ENCODE measurements at regions not wholly inside any gene's neighbourhood (a gene's known extent, or its start where the extent isn't known, plus 50 kb on each side); places are given as distances from the start of the nearest gene placed in this dataset.
A peak's percentile ranks its signal among the peaks of the same experiment; 100 is the strongest.

GRCh38 chr16:5903832-5904231, 806.2 kb upstream of the EEF2KMT start:
- WGBS (ENCODE audit: extremely low coverage, insufficient coverage, insufficient read length), result no CpG with 5 or more reads among the region's 13 CpGs

GRCh38 chr16:5903153-5903552, 805.6 kb upstream of the EEF2KMT start:
- H3K4me1 ChIP-seq (ENCODE audit: control insufficient read depth in 1 of 2, insufficient read depth in 2 of 2, low read length in 2 of 2), result no peaks in the 10 kb centered on the region
- no peak overlapping the region for H2BK12ac ChIP-seq (ENCODE audit: low read length)
- H2AK5ac ChIP-seq (ENCODE audit: low read length), result no peak overlapping the region
- H3K27me3 ChIP-seq (ENCODE audit: insufficient read depth, low read length), result no peaks in the 10 kb centered on the region
- H3K36me3 ChIP-seq (ENCODE audit: control insufficient read depth in 1 of 2, insufficient read depth in 2 of 2, low read length in 2 of 2), result no peaks in the 10 kb centered on the region
- peak overlapping the region; percentile 59 for H3K9ac ChIP-seq (ENCODE audit: low read length)
- H3K4me2 ChIP-seq (ENCODE audit: low read length), result no peak overlapping the region
- no peak overlapping the region for H2BK120ac ChIP-seq (ENCODE audit: insufficient read depth, low read length, poor library complexity)
- H3K79me2 ChIP-seq (ENCODE audit: control insufficient read depth, insufficient read depth, low read length, poor library complexity), result no peaks in the 10 kb centered on the region
- H2AFZ ChIP-seq (ENCODE audit: insufficient read depth, low read length, poor library complexity), result no peak overlapping the region
- H3K18ac ChIP-seq (ENCODE audit: low read length), result no peak overlapping the region
- no peak overlapping the region for H2BK5ac ChIP-seq (ENCODE audit: low read depth, low read length, poor library complexity)
- H3K79me1 ChIP-seq (ENCODE audit: low read length), result no peaks in the 10 kb centered on the region
- H3K4me3 ChIP-seq (ENCODE audit: low read depth, low read length), result no peak overlapping the region
- H3K9me3 ChIP-seq (ENCODE audit: insufficient read depth, low read depth, low read length), result no peaks in the 10 kb centered on the region
- no peak overlapping the region for H4K8ac ChIP-seq (ENCODE audit: low read depth, low read length)
- no peak overlapping the region for H3K14ac ChIP-seq (ENCODE audit: low read length)
- H3K4ac ChIP-seq (ENCODE audit: low read depth, low read length), result no peak overlapping the region
- H4K91ac ChIP-seq (ENCODE audit: low read depth, low read length), result no peak overlapping the region
- H3K27ac ChIP-seq (ENCODE audit: low read depth, low read length), result no peak overlapping the region
- no peak overlapping the region for H4K12ac ChIP-seq (ENCODE audit: low read depth, low read length)
- H3K23ac ChIP-seq (ENCODE audit: low read length), result no peak overlapping the region
- no peak for DNase-seq
- no CpG with 5 or more reads among the region's 3 CpGs for WGBS (ENCODE audit: extremely low coverage, insufficient coverage, insufficient read length)

More at GRCh38 chr16:5903832-5904231, 806.2 kb upstream of the EEF2KMT start:
- no peaks in the 10 kb centered on the region for H3K9me3 ChIP-seq (ENCODE audit: insufficient read depth, low read depth, low read length)
- no peak overlapping the region for H2BK120ac ChIP-seq (ENCODE audit: insufficient read depth, low read length, poor library complexity)
- no peaks in the 10 kb centered on the region for H3K27me3 ChIP-seq (ENCODE audit: insufficient read depth, low read length)
- H3K4me1 ChIP-seq (ENCODE audit: control insufficient read depth in 1 of 2, insufficient read depth in 2 of 2, low read length in 2 of 2), result no peaks in the 10 kb centered on the region
- DNase-seq, result no peak
- no peak overlapping the region for H3K14ac ChIP-seq (ENCODE audit: low read length)
- H4K91ac ChIP-seq (ENCODE audit: low read depth, low read length), result no peak overlapping the region
- H2AK5ac ChIP-seq (ENCODE audit: low read length), result no peak overlapping the region
- no peaks in the 10 kb centered on the region for H3K79me2 ChIP-seq (ENCODE audit: control insufficient read depth, insufficient read depth, low read length, poor library complexity)
- H4K8ac ChIP-seq (ENCODE audit: low read depth, low read length), result no peak overlapping the region
- no peak overlapping the region for H3K4me2 ChIP-seq (ENCODE audit: low read length)
- H2BK5ac ChIP-seq (ENCODE audit: low read depth, low read length, poor library complexity), result no peak overlapping the region
- H3K9ac ChIP-seq (ENCODE audit: low read length), result no peak overlapping the region
- H3K23ac ChIP-seq (ENCODE audit: low read length), result no peak overlapping the region
- H3K79me1 ChIP-seq (ENCODE audit: low read length), result no peaks in the 10 kb centered on the region
- no peak overlapping the region for H2AFZ ChIP-seq (ENCODE audit: insufficient read depth, low read length, poor library complexity)
- no peak overlapping the region for H3K4me3 ChIP-seq (ENCODE audit: low read depth, low read length)
- no peaks in the 10 kb centered on the region for H3K36me3 ChIP-seq (ENCODE audit: control insufficient read depth in 1 of 2, insufficient read depth in 2 of 2, low read length in 2 of 2)
- H2BK12ac ChIP-seq (ENCODE audit: low read length), result no peak overlapping the region
- H3K4ac ChIP-seq (ENCODE audit: low read depth, low read length), result no peak overlapping the region
- H3K27ac ChIP-seq (ENCODE audit: low read depth, low read length), result no peak overlapping the region
- H4K12ac ChIP-seq (ENCODE audit: low read depth, low read length), result no peak overlapping the region
- H3K18ac ChIP-seq (ENCODE audit: low read length), result no peak overlapping the region

- Histone ChIP-seq H2AFZ (ENCODE audit: insufficient read depth, low read length, poor library complexity) (no peak overlapping the region), H3K4me3 (ENCODE audit: low read depth, low read length) (no peak overlapping the region), H2BK5ac (ENCODE audit: low read depth, low read length, poor library complexity) (no peak overlapping the region), H3K4ac (ENCODE audit: low read depth, low read length) (no peak overlapping the region), H3K79me2 (ENCODE audit: control insufficient read depth, insufficient read depth, low read length, poor library complexity) (no peaks in the 10 kb centered on the region), H3K9me3 (ENCODE audit: insufficient read depth, low read depth, low read length) (no peaks in the 10 kb centered on the region), H3K14ac (ENCODE audit: low read length) (no peak overlapping the region), H4K8ac (ENCODE audit: low read depth, low read length) (no peak overlapping the region), H4K12ac (ENCODE audit: low read depth, low read length) (no peak overlapping the region), H3K27ac (ENCODE audit: low read depth, low read length) (no peak overlapping the region), H3K18ac (ENCODE audit: low read length) (no peak overlapping the region), H4K91ac (ENCODE audit: low read depth, low read length) (no peak overlapping the region), H3K9ac (ENCODE audit: low read length) (no peak overlapping the region), H2BK120ac (ENCODE audit: insufficient read depth, low read length, poor library complexity) (no peak overlapping the region), H3K4me1 (ENCODE audit: control insufficient read depth in 1 of 2, insufficient read depth in 2 of 2, low read length in 2 of 2) (no peaks in the 10 kb centered on the region), H3K36me3 (ENCODE audit: control insufficient read depth in 1 of 2, insufficient read depth in 2 of 2, low read length in 2 of 2) (no peaks in the 10 kb centered on the region), H3K23ac (ENCODE audit: low read length) (no peak overlapping the region), H2BK12ac (ENCODE audit: low read length) (no peak overlapping the region), H3K27me3 (ENCODE audit: insufficient read depth, low read length) (no peaks in the 10 kb centered on the region), H3K79me1 (ENCODE audit: low read length) (no peaks in the 10 kb centered on the region), H3K4me2 (ENCODE audit: low read length) (no peak overlapping the region), H2AK5ac (ENCODE audit: low read length) (no peak overlapping the region)
- WGBS (ENCODE audit: extremely low coverage, insufficient coverage, insufficient read length), result no CpG with 5 or more reads among the region's 2 CpGs
- no peak for DNase-seq
These were observed 802.5 kb upstream of the EEF2KMT start for GRCh38 chr16:5900046-5900445.

GRCh38 chr16:5895976-5896375, 798.4 kb upstream of the EEF2KMT start:
- no peak overlapping the region for H3K14ac ChIP-seq (ENCODE audit: low read length)

More at GRCh38 chr16:5895976-5896375, 798.4 kb upstream of the EEF2KMT start:
- Histone ChIP-seq H3K4me2 (ENCODE audit: low read length) (no peak overlapping the region), H3K79me1 (ENCODE audit: low read length) (no peaks in the 10 kb centered on the region), H4K8ac (ENCODE audit: low read depth, low read length) (no peak overlapping the region), H2BK120ac (ENCODE audit: insufficient read depth, low read length, poor library complexity) (no peak overlapping the region), H3K4ac (ENCODE audit: low read depth, low read length) (no peak overlapping the region), H3K18ac (ENCODE audit: low read length) (no peak overlapping the region), H3K4me3 (ENCODE audit: low read depth, low read length) (no peak overlapping the region), H4K91ac (ENCODE audit: low read depth, low read length) (no peak overlapping the region), H3K9ac (ENCODE audit: low read length) (no peak overlapping the region), H3K4me1 (ENCODE audit: control insufficient read depth in 1 of 2, insufficient read depth in 2 of 2, low read length in 2 of 2) (no peaks in the 10 kb centered on the region), H3K23ac (ENCODE audit: low read length) (no peak overlapping the region), H2BK12ac (ENCODE audit: low read length) (no peak overlapping the region), H3K27ac (ENCODE audit: low read depth, low read length) (no peak overlapping the region), H3K27me3 (ENCODE audit: insufficient read depth, low read length) (no peaks in the 10 kb centered on the region), H4K12ac (ENCODE audit: low read depth, low read length) (no peak overlapping the region), H3K79me2 (ENCODE audit: control insufficient read depth, insufficient read depth, low read length, poor library complexity) (no peaks in the 10 kb centered on the region), H3K36me3 (ENCODE audit: control insufficient read depth in 1 of 2, insufficient read depth in 2 of 2, low read length in 2 of 2) (no peaks in the 10 kb centered on the region), H3K9me3 (ENCODE audit: insufficient read depth, low read depth, low read length) (no peaks in the 10 kb centered on the region), H2AK5ac (ENCODE audit: low read length) (no peak overlapping the region), H2BK5ac (ENCODE audit: low read depth, low read length, poor library complexity) (no peak overlapping the region), H2AFZ (ENCODE audit: insufficient read depth, low read length, poor library complexity) (no peak overlapping the region)
- WGBS (ENCODE audit: extremely low coverage, insufficient coverage, insufficient read length), result no CpG with 5 or more reads among the region's 5 CpGs
- DNase-seq, result no peak
